ENCODE measurements at regions not wholly inside any gene's neighbourhood (a gene's known extent, or its start where the extent isn't known, plus 50 kb on each side); places are given as distances from the start of the nearest gene placed in this dataset.

- DNase-seq: no peak
Measured at GRCh38 chr18:76679945-76680344, 142.4 kb upstream of the ZNF236 start.

- no peak for DNase-seq
Measured at GRCh38 chr18:76679259-76679658, 143.1 kb upstream of the ZNF236 start.

GRCh38 chr18:76678248-76678647 lies 144.1 kb upstream of the ZNF236 start:
- DNase-seq: no peak

GRCh38 chr18:76674596-76674995 lies 147.8 kb upstream of the ZNF236 start:
- no peak for DNase-seq

- no peak for DNase-seq
Measured at GRCh38 chr18:76673281-76674185, 148.8 kb upstream of the ZNF236 start.

- no peak for DNase-seq
Measured at GRCh38 chr18:76672627-76673026, 149.7 kb upstream of the ZNF236 start.

- DNase-seq: no peak
Measured at GRCh38 chr18:76670564-76671288, 151.6 kb upstream of the ZNF236 start.

- no peak for DNase-seq
Measured at GRCh38 chr18:76668546-76668945, 153.8 kb upstream of the ZNF236 start.

- DNase-seq: no peak
Measured at GRCh38 chr18:76668119-76668518, 154.2 kb upstream of the ZNF236 start.

GRCh38 chr18:76667603-76668002 lies 154.8 kb upstream of the ZNF236 start:
- DNase-seq: no peak

GRCh38 chr18:76662626-76663025 lies 159.7 kb upstream of the ZNF236 start:
- DNase-seq: no peak

GRCh38 chr18:76660571-76661192 lies 161.7 kb upstream of the ZNF236 start:
- no peak for DNase-seq

GRCh38 chr18:76658627-76659026 lies 163.6 kb upstream of the ZNF516 start:
- no peak for DNase-seq

- no peak for DNase-seq
Measured at GRCh38 chr18:76657911-76658470, 162.9 kb upstream of the ZNF516 start.

GRCh38 chr18:76656925-76657827 lies 162.1 kb upstream of the ZNF516 start:
- DNase-seq: no peak

- DNase-seq: no peak
Measured at GRCh38 chr18:76654577-76654976, 159.5 kb upstream of the ZNF516 start.

- no peak for DNase-seq
Measured at GRCh38 chr18:76647322-76647721, 152.3 kb upstream of the ZNF516 start.

- no peak for DNase-seq
Measured at GRCh38 chr18:76644580-76644979, 149.5 kb upstream of the ZNF516 start.

- no peak for DNase-seq
Measured at GRCh38 chr18:76643996-76644395, 149.0 kb upstream of the ZNF516 start.

GRCh38 chr18:76643199-76643598 lies 148.2 kb upstream of the ZNF516 start:
- no peak for DNase-seq

GRCh38 chr18:76640438-76640837 lies 145.4 kb upstream of the ZNF516 start:
- DNase-seq: no peak

GRCh38 chr18:76634564-76634963 lies 139.5 kb upstream of the ZNF516 start:
- no peak for DNase-seq
